Erythroblast (primary cell): ENCODE measurements at regions not wholly inside any gene's neighbourhood (a gene's known extent, or its start where the extent isn't known, plus 50 kb on each side); places are given as distances from the start of the nearest gene placed in this dataset.
"Not testable (repeated sequence)": the region's sequence is repeated elsewhere in the genome, so short reads cannot be mapped to it uniquely, and the experiment has no call there.

Source experiments
- DNase-seq, 2 experiments: peaks; one replicate each; lab custom pipeline; 2025; lab: John Stamatoyannopoulos, UW
- GATA1 ChIP-seq: IDR thresholded peaks from 2 replicates; pipeline ENCODE4 v1.6.1; 2011; ENCODE audit warnings: low read depth, mild to moderate bottlenecking, control low read depth, low read length, moderate library complexity
- POLR2A ChIP-seq: IDR thresholded peaks from 2 replicates; pipeline ENCODE4 v1.6.1; 2011; ENCODE audit warnings: mild to moderate bottlenecking, low read length

GRCh38 chr5:82747986-82748385 is 329.2 kb downstream of the TMEM167A start:
- TF ChIP-seq POLR2A = no peak
- TF ChIP-seq GATA1 = no peak
- no peak for DNase-seq

GRCh38 chr5:82745016-82745415 is 332.2 kb downstream of the TMEM167A start:
- TF ChIP-seq GATA1 (no peak), POLR2A (no peak)

GRCh38 chr5:82738681-82739269 is 338.4 kb downstream of the TMEM167A start:
- TF ChIP-seq GATA1 = no peak
- TF ChIP-seq POLR2A = no peak
- no peak for DNase-seq

More at GRCh38 chr5:82745016-82745415, 332.2 kb downstream of the TMEM167A start:
- no peak for DNase-seq

- DNase-seq = no peak
- TF ChIP-seq GATA1 = no peak
- TF ChIP-seq POLR2A = no peak
Observed at GRCh38 chr5:82735160-82735789, 341.9 kb downstream of the TMEM167A start.

GRCh38 chr5:82734347-82734746 is 342.8 kb downstream of the TMEM167A start:
- no peak for DNase-seq
- TF ChIP-seq POLR2A = no peak
- no peak for TF ChIP-seq GATA1

DNA sequence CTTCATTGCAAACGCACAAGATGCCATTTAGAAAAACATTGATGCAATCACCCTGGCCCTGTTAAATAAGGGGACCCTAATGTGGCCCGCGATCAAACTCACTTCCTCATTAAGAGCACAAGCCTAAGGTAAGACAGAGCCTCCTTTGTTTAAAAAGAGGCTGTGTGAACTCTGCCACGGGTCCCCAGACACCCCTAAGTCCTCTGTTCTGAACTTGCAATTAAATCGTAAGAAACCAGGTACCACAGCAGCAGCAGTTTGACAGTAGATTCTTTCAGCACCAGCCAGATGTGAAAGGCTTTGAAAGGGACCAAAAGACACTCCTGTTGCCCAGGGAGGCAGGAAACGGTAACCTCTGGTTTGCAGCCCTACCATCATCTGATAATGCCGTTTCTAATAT is 346.3 kb downstream of the TMEM167A start:
- DNase-seq = no peak
- TF ChIP-seq GATA1 = no peak
- no peak for TF ChIP-seq POLR2A

DNA sequence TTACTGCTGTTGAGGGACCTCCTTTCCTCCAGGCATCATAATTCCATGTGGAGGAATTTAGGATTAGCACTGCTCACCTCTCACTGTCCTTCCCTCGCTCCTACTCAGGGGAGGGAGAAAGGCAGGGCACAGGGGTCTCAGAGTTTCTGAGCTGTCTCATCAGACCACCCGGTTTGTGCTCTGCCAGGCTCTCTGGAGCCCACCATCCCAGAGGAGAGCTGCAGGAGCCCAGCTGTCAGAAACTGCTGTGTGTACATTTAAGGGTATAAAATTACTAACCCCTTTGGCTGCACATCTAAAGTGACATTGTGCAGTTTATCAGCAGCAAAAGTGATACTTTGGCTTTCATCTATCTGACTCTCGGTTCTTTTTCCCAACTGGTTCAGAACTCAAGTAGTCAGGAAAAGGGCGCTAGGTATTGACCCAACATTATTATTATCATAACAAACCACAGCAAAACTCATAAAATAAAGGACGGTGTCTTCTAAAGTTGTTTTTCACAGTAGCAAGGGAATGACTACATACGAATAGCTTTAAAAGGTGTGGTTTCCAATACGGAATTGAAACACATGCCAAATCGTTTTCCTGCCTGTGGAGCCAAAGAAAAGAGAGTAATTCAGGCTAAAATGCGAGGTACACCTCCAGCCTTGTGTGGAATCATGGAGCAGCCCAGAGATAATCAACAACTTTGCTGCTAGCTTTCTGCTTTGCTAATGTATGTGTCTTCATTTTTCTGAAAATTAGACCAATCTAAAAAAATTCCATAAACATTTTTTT is 348.1 kb downstream of the TMEM167A start:
- DNase-seq = no peak
- TF ChIP-seq GATA1 = no peak
- TF ChIP-seq POLR2A = no peak

DNA sequence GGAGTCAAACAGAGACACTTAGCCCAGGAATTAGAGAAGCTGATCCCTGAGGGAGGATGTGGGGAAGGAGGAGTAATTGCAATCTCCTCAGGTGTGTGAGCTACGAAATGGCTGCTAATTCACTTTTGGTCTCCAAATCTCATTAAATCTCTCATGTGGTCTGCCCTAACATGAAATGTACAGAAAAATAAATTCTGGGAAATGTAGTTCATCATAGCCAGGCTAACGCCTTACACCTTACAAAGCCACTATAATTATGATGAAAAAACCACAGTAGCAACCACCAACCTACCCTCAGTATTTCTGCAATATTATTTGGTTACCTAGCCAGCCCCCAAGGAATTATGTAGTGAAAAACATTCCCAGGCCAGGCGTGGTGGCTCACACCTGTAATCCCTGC is 354.0 kb downstream of the TMEM167A start:
- no peak for TF ChIP-seq GATA1
- no peak for TF ChIP-seq POLR2A
- no peak for DNase-seq

DNA sequence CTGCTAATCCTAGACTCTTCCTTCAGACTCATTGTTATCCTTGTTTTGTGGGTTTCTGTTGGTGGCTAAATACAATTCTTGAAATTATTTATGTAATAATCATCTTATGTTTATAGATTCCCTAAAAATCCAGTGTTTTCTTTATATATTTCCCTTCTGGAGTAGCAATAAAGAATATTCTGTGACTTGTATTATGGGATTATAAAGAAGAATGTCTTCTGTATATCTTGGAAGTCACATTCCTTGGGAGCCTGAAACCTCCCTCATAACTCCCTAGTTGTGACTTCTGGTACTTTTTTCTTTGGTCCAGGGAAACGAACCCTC is 356.1 kb downstream of the TMEM167A start:
- no peak for DNase-seq
- TF ChIP-seq GATA1 (no peak), POLR2A (no peak)

DNA sequence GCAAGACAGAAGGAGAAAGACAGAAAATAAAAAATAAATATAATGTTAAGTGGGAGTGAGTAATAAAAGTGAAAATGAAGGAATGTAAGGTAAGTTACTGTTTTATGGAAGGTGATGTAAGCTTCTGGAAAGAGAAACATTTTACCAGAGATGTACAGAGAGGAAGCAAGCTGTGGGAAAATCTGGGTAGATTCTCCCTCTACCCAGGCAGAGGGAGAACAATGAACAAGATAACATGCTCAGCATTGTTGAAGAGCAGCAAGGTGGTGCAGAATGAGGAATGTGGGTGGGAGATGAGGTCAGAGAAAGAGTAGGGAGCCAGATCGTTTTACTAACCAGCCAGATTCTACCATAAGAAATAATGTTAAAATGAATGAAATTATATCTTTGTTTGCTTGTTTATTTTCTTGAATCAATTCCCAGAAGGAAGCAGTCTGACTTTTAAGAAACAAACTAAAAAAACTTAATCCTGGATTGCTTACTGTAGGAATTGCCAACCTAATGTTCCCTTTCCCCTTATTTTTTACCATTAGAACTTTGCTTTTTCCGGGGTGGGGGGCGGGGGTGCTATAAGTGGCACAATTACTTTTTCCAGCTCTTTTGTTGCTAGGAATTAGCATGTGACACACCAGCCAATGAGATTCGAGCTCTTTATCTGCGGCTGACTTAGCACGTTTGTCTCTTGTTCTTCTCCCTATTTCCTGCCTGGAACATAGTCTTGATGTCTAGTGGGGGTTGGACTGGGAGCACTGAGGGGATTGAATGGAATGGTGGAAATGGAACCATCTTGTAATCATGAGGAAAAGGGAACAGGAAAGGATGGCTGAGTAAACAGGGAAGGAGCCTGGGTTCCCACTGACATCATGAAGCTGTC is 356.7 kb downstream of the TMEM167A start:
- no peak for TF ChIP-seq GATA1
- no peak for TF ChIP-seq POLR2A
- DNase-seq = no peak

GRCh38 chr5:82719368-82719767 is 357.8 kb downstream of the TMEM167A start:
- no peak for TF ChIP-seq GATA1
- no peak for TF ChIP-seq POLR2A
- DNase-seq = no peak

DNA sequence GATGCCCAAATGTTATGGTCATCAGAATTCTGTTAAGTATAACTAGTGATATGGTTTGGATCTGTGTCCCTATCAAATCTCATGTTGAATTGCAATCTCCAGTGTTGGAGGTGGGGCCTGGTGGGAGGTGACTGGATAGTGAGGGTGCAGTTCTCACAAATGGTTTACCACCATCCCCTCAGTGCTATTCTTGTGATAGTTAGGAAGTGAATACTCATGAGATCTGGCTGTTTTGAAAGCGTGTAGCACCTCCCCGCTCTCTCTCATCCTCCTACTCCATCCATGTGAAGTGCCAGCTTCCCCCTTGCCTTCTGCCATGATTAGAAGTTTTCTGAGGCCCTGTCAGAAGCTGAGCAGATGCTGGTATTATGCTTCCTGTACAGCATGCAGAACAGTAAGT is 359.5 kb downstream of the TMEM167A start:
- no peak for DNase-seq
- TF ChIP-seq POLR2A = no peak
- no peak for TF ChIP-seq GATA1

- DNase-seq = not testable (repeated sequence)
Observed at GRCh38 chr5:82714732-82715131, 362.5 kb downstream of the TMEM167A start.

- no peak for TF ChIP-seq POLR2A
- TF ChIP-seq GATA1 = no peak
- no peak for DNase-seq
Observed at GRCh38 chr5:82713811-82714210, 363.4 kb downstream of the TMEM167A start.
